Activated CD8-positive, alpha-beta T cell treated with anti-CD3 and anti-CD28 coated beads for 36 hours (primary cell): ENCODE measurements at regions not wholly inside any gene's neighbourhood (a gene's known extent, or its start where the extent isn't known, plus 50 kb on each side); places are given as distances from the start of the nearest gene placed in this dataset.
"Not testable (repeated sequence)": the region's sequence is repeated elsewhere in the genome, so short reads cannot be mapped to it uniquely, and the experiment has no call there.

Source experiments
- ATAC-seq: fragments of 200-7000 bp; cut with Tn5 transposase; one replicate; pipeline ENCODE4 v1.10.0; 2021; ENCODE audit warnings: mild to moderate bottlenecking, moderate library complexity
- CTCF ChIA-PET: fragments of 350-600 bp; sonication (Branson Sonifier 250); formaldehyde crosslinking; loops from one replicate; lab custom pipeline; 2021; ENCODE audit warnings: antibody characterized with exemption; lab: Charles Lee
- POLR2A ChIA-PET: fragments of 350-600 bp; sonication (Branson Sonifier 250); formaldehyde crosslinking; loops from one replicate; lab custom pipeline; 2021; ENCODE audit warnings: antibody characterized with exemption; lab: Charles Lee
- DNase-seq: peaks from one replicate; pipeline ENCODE4 v3.0.0-alpha.2; 2020
- H3K27ac Mint-ChIP-seq: one replicate; pipeline ENCODE4 v1.8.0; 2021; ENCODE audit warnings: mild to moderate bottlenecking, mixed read lengths
- H3K27me3 Mint-ChIP-seq: one replicate; pipeline ENCODE4 v1.8.0; 2021; ENCODE audit warnings: mixed read lengths
- H3K36me3 Mint-ChIP-seq: one replicate; pipeline ENCODE4 v1.8.0; 2021; ENCODE audit warnings: low read depth, mixed read lengths
- H3K4me1 Mint-ChIP-seq: one replicate; pipeline ENCODE4 v1.8.0; 2021; ENCODE audit warnings: low read depth, mixed read lengths
- H3K4me3 Mint-ChIP-seq: one replicate; pipeline ENCODE4 v1.8.0; 2021; ENCODE audit warnings: mild to moderate bottlenecking, moderate library complexity, mixed read lengths
- H3K9me3 Mint-ChIP-seq: one replicate; pipeline ENCODE4 v1.8.0; 2021; ENCODE audit warnings: mixed read lengths
- intact Hi-C: fragments of 100-400 bp; cut with micrococcal nuclease; formaldehyde crosslinking; loops from one replicate; pipeline ENCODE4 v1.10.0; 2022

- intact Hi-C loops, POLR2A ChIA-PET: not testable (repeated sequence)
These were observed 747.6 kb downstream of the SPATA31A6 start for GRCh38 chr9:42931045-42931444.

DNA sequence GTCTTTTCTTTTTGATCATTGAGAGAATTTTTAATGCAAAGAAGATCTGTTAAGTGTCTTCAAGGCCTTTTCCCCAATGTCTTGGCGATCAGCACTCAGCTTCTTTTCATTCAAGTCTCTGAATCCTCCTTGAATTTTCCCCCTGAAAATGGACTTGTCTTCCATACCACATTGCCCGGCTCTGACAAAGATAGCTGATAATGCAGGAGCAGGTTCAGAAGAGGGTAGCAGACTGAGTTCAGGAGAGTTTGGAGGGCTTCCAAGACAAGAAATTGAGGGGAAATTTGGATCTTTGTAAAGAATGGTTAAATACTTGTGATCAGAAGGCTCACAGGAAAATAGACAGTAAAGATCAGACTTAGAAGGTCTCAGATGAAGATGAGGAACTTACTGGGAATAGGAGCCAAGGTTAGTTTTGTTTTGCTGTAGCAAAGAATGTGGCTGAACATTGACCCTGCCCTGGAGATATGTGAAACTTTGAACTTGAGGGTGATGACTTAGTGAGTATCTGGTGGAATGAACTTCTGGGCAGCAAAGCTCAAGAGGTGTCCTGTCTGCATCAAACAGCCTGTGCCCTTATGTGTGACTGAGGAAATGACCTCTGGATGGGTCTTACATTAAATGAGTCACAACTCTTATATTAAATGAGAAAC is 754.2 kb downstream of the SPATA31A6 start:
- H3K4me1 Mint-ChIP-seq, POLR2A ChIA-PET, CTCF ChIA-PET, H3K36me3 Mint-ChIP-seq, H3K4me3 Mint-ChIP-seq, H3K9me3 Mint-ChIP-seq, intact Hi-C loops, ATAC-seq, DNase-seq, H3K27me3 Mint-ChIP-seq, H3K27ac Mint-ChIP-seq: not testable (repeated sequence)

More at GRCh38 chr9:42931045-42931444, 747.6 kb downstream of the SPATA31A6 start:
- H3K9me3 Mint-ChIP-seq, ATAC-seq, H3K27ac Mint-ChIP-seq, DNase-seq, H3K4me1 Mint-ChIP-seq, CTCF ChIA-PET, H3K36me3 Mint-ChIP-seq, H3K27me3 Mint-ChIP-seq, H3K4me3 Mint-ChIP-seq: not testable (repeated sequence)

DNA sequence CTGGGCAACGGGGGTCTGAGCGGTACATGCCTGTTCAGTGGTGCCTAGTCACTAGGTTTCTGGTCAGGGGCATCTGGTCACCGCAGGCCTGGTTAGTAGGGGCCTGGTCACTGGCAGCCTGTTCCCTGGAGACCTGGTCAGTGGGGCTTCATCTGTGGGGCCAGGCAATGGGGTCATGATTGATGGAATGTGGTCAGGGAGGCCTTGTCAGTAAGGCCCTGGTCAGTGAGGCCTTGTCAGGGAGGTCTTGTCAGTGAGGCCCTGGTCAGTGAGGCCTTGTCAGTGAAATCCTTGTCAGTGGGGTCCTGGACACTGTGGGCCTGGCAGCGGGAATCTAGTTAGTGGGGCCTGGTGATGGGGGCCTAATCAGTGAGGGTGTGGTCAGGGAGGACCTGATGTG is 763.6 kb downstream of the SPATA31A6 start:
- H3K9me3 Mint-ChIP-seq, intact Hi-C loops, ATAC-seq, H3K4me1 Mint-ChIP-seq, H3K27ac Mint-ChIP-seq, POLR2A ChIA-PET, DNase-seq, H3K4me3 Mint-ChIP-seq, H3K36me3 Mint-ChIP-seq, CTCF ChIA-PET, H3K27me3 Mint-ChIP-seq: not testable (repeated sequence)

DNA sequence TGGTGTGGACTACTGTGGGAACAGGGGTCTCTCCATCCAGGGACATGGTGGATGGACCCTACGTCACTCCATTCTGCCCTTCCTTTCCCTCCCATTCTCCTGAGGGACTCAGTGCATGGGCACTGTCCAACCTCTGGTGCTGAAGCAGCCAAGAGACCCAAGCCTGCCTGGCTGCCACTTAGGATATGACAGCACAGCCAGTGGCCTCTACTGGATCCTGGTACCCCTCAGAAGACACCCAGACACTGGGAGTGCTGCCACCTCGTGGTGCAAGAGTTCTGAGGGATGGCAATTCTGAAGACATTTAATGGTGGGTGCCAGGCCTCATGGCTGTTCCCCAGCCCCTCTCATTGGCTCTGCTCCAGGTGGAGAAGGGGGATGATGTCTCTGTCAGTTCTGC is 767.8 kb downstream of the SPATA31A6 start:
- CTCF ChIA-PET, H3K27ac Mint-ChIP-seq, H3K9me3 Mint-ChIP-seq, H3K4me1 Mint-ChIP-seq, H3K4me3 Mint-ChIP-seq, POLR2A ChIA-PET, H3K36me3 Mint-ChIP-seq, intact Hi-C loops, H3K27me3 Mint-ChIP-seq, ATAC-seq: not testable (repeated sequence)
- DNase-seq, result peak; percentile 2

- ATAC-seq, H3K27me3 Mint-ChIP-seq, H3K9me3 Mint-ChIP-seq, H3K4me1 Mint-ChIP-seq, DNase-seq, POLR2A ChIA-PET, H3K27ac Mint-ChIP-seq, H3K4me3 Mint-ChIP-seq, intact Hi-C loops, H3K36me3 Mint-ChIP-seq, CTCF ChIA-PET: not testable (repeated sequence)
These were observed 781.7 kb downstream of the SPATA31A6 start for GRCh38 chr9:42965155-42965554.

GRCh38 chr9:42971872-42972271 is 788.4 kb downstream of the SPATA31A6 start:
- H3K4me3 Mint-ChIP-seq, H3K27ac Mint-ChIP-seq, H3K9me3 Mint-ChIP-seq, intact Hi-C loops, H3K36me3 Mint-ChIP-seq, H3K4me1 Mint-ChIP-seq, CTCF ChIA-PET, H3K27me3 Mint-ChIP-seq, DNase-seq, POLR2A ChIA-PET, ATAC-seq: not testable (repeated sequence)

- ATAC-seq, POLR2A ChIA-PET, H3K27ac Mint-ChIP-seq, H3K4me1 Mint-ChIP-seq, H3K4me3 Mint-ChIP-seq, H3K36me3 Mint-ChIP-seq, DNase-seq, H3K9me3 Mint-ChIP-seq, CTCF ChIA-PET, intact Hi-C loops, H3K27me3 Mint-ChIP-seq: not testable (repeated sequence)
These were observed 791.3 kb downstream of the SPATA31A6 start for GRCh38 chr9:42974725-42975124.

GRCh38 chr9:42984761-42985160 is 801.3 kb downstream of the SPATA31A6 start:
- DNase-seq, H3K9me3 Mint-ChIP-seq, CTCF ChIA-PET, H3K36me3 Mint-ChIP-seq, POLR2A ChIA-PET, intact Hi-C loops, H3K4me3 Mint-ChIP-seq, H3K4me1 Mint-ChIP-seq, ATAC-seq, H3K27me3 Mint-ChIP-seq, H3K27ac Mint-ChIP-seq: not testable (repeated sequence)
